Esophagus muscularis mucosa (tissue), 3 donors: ENCODE measurements at regions not wholly inside any gene's neighbourhood (a gene's known extent, or its start where the extent isn't known, plus 50 kb on each side); places are given as distances from the start of the nearest gene placed in this dataset.

Source experiments
- POLR2A ChIP-seq: fragments of 450-650 bp; IDR thresholded peaks from one replicate; pipeline ENCODE4 v1.6.1; 2017; ENCODE audit warnings: antibody characterized with exemption, moderate library complexity, mild to moderate bottlenecking, low read depth
- TF ChIP-seq, protein P1 (sequence below), 3 experiments: fragments of 200-600 bp in 2 of 3; fragments of 450-650 bp in 1 of 3; sonication (generic) in 2 of 3; IDR thresholded peaks; one replicate each; pipeline ENCODE4 v1.5.1; 2017 to 2019; ENCODE audit warnings: antibody characterized with exemption in 3 of 3, mild to moderate bottlenecking in 2 of 3, moderate library complexity in 1 of 3

DNA sequence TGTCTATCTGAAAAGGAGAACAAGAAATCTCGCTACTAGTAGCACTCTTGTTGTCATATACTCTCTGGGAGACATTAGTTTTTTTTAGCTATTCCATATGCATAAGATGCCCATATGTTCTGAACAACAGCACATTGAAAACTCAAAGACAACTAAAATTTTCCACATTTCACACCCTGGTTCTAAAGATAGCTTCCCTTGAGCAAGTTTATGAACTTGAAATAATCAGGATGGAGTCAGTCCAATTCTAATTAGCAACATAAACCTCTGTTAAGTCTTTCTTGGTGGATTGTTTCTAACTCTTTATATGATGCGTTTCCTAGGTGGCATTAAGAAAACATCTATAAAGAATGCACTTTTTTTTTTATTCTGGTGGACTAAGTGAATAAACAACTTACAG, 1095.3 kb downstream of the GRM8 start:
- TF ChIP-seq, protein P1, sequence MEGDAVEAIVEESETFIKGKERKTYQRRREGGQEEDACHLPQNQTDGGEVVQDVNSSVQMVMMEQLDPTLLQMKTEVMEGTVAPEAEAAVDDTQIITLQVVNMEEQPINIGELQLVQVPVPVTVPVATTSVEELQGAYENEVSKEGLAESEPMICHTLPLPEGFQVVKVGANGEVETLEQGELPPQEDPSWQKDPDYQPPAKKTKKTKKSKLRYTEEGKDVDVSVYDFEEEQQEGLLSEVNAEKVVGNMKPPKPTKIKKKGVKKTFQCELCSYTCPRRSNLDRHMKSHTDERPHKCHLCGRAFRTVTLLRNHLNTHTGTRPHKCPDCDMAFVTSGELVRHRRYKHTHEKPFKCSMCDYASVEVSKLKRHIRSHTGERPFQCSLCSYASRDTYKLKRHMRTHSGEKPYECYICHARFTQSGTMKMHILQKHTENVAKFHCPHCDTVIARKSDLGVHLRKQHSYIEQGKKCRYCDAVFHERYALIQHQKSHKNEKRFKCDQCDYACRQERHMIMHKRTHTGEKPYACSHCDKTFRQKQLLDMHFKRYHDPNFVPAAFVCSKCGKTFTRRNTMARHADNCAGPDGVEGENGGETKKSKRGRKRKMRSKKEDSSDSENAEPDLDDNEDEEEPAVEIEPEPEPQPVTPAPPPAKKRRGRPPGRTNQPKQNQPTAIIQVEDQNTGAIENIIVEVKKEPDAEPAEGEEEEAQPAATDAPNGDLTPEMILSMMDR (IDR thresholded peaks at IDR 0.05), result no peak
- no peak for TF ChIP-seq POLR2A
